Fibroblast of peridontal ligament (primary cell): ENCODE measurements at regions not wholly inside any gene's neighbourhood (a gene's known extent, or its start where the extent isn't known, plus 50 kb on each side); places are given as distances from the start of the nearest gene placed in this dataset.
A peak's percentile ranks its signal among the peaks of the same experiment; 100 is the strongest.

Source experiments
- DNase-seq: peaks from one replicate; pipeline ENCODE4 v3.0.0-alpha.2; 2010; ENCODE audit errors: extremely low read depth

- no peak for DNase-seq
Measured at GRCh38 chr18:34639687-34640086, 70.4 kb upstream of the DTNA start.

GRCh38 chr18:34640276-34640675 is 69.8 kb upstream of the DTNA start:
- DNase-seq: no peak

- DNase-seq: peak; percentile 65
Measured at GRCh38 chr18:34643989-34644388, 66.1 kb upstream of the DTNA start.

GRCh38 chr18:34647251-34647650 is 62.8 kb upstream of the DTNA start:
- no peak for DNase-seq

- no peak for DNase-seq
Measured at GRCh38 chr18:34648269-34648985, 61.7 kb upstream of the DTNA start.

GRCh38 chr18:34649080-34649479 is 61.0 kb upstream of the DTNA start:
- DNase-seq: peak; percentile 46

- DNase-seq: peak; percentile 76
Measured at GRCh38 chr18:34650121-34650545, 60.0 kb upstream of the DTNA start.

- DNase-seq: no peak
Measured at GRCh38 chr18:34651586-34652369, 58.3 kb upstream of the DTNA start.

GRCh38 chr18:34655131-34655530 is 55.0 kb upstream of the DTNA start:
- DNase-seq: no peak

- no peak for DNase-seq
Measured at GRCh38 chr18:34657860-34658500, 52.1 kb upstream of the DTNA start.

GRCh38 chr18:34659579-34660517 is 50.2 kb upstream of the DTNA start:
- peak; percentile 98 for DNase-seq
